Mucosa of descending colon (tissue), 3 donors: ENCODE measurements at regions not wholly inside any gene's neighbourhood (a gene's known extent, or its start where the extent isn't known, plus 50 kb on each side); places are given as distances from the start of the nearest gene placed in this dataset.

Experiments used
- ATAC-seq: fragments of 200-7000 bp; cut with Tn5 transposase; one replicate; pipeline ENCODE4 v1.9.1; 2020; ENCODE audit warnings: mild to moderate bottlenecking, moderate library complexity
- DNase-seq, 3 donors: peaks; one replicate each; pipeline ENCODE4 v3.0.0-alpha.2; 2020
- H3K36me3 ChIP-seq: fragments of 200-600 bp; one replicate; pipeline ENCODE4 v1.8.0; 2021; ENCODE audit warnings: low read depth, mild to moderate bottlenecking
- H3K4me1 ChIP-seq: fragments of 200-600 bp; one replicate; pipeline ENCODE4 v1.8.0; 2021; ENCODE audit warnings: low read depth, mild to moderate bottlenecking
- H3K4me3 ChIP-seq: fragments of 200-600 bp; one replicate; pipeline ENCODE4 v1.8.0; 2021; ENCODE audit warnings: mild to moderate bottlenecking
- H3K9me3 ChIP-seq: fragments of 200-600 bp; one replicate; pipeline ENCODE4 v1.8.0; 2021; ENCODE audit warnings: mild to moderate bottlenecking
- intact Hi-C, 2 donors: fragments of 100-400 bp; cut with DNase I in 1 of 2; cut with micrococcal nuclease in 1 of 2; formaldehyde crosslinking; loops; one replicate each; pipeline versions ENCODE4 v1.11.0 to v1.11.1; 2022; cut with DNase I, micrococcal nuclease
- TF ChIP-seq, protein P1 (sequence below): fragments of 200-600 bp; IDR thresholded peaks from one replicate; pipeline ENCODE4 v1.8.0; 2022; ENCODE audit warnings: antibody characterized with exemption, mild to moderate bottlenecking
- donor health status: DM: no; HTN: no; CAD: no; lungs with moderate emphysema.
- donor health status: DM: no; HTN: no; CAD: no.
- donor health status: DM: no; HTN: yes; CAD: no.

DNA sequence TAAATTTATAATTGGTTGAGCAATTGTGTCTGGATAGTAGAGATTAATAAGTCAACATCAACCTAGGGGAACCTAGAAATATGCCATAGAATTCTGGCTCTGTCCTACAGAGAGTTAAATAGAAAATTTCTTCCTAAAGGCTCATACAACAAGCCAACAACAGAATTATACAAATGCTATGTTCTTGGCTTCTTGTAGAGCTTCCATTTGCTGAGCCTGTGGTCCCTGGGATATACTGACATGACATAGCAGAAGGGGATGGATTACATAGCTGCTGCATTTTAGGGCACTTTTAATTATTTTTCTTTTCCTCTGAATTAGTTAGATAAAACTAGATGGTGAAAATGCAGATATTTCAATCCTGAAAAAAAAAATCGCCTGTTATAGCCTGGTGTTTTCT lies 95.5 kb upstream of the ST6GAL2 start:
- Histone ChIP-seq H3K4me1 (peaks cover 7% of the 10 kb centered on the region), H3K36me3 (no peaks in the 10 kb centered on the region), H3K9me3 (no peaks in the 10 kb centered on the region), H3K4me3 (no peak overlapping the region)
- intact Hi-C loops = no loop called here
- DNase-seq (no peak), ATAC-seq (no peak)
- TF ChIP-seq, protein P1, sequence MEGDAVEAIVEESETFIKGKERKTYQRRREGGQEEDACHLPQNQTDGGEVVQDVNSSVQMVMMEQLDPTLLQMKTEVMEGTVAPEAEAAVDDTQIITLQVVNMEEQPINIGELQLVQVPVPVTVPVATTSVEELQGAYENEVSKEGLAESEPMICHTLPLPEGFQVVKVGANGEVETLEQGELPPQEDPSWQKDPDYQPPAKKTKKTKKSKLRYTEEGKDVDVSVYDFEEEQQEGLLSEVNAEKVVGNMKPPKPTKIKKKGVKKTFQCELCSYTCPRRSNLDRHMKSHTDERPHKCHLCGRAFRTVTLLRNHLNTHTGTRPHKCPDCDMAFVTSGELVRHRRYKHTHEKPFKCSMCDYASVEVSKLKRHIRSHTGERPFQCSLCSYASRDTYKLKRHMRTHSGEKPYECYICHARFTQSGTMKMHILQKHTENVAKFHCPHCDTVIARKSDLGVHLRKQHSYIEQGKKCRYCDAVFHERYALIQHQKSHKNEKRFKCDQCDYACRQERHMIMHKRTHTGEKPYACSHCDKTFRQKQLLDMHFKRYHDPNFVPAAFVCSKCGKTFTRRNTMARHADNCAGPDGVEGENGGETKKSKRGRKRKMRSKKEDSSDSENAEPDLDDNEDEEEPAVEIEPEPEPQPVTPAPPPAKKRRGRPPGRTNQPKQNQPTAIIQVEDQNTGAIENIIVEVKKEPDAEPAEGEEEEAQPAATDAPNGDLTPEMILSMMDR = no peak

DNA sequence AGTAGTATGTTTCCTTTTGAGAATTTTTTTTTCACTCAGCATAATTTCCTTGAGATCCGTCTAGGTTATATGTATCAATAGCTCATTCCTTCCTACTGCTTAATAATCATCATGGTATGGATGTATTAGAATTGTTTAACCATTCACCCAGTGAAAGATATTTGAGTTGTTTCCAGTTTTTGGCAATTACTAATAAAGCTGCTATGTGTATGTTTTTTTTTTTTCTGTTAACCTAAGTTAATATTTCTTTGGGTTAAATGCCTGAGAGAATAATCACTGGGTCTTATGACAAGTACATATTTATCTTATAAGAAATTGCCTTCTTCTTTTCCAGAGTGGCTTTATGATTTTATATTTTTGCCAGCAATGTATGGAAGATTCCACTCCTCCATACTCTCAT lies 96.4 kb upstream of the ST6GAL2 start:
- DNase-seq (no peak), ATAC-seq (no peak)
- intact Hi-C loops = no loop called here
- Histone ChIP-seq H3K4me1 (peaks cover 7% of the 10 kb centered on the region), H3K9me3 (no peaks in the 10 kb centered on the region), H3K4me3 (no peak overlapping the region), H3K36me3 (no peaks in the 10 kb centered on the region)
- TF ChIP-seq, protein P1 = no peak

DNA sequence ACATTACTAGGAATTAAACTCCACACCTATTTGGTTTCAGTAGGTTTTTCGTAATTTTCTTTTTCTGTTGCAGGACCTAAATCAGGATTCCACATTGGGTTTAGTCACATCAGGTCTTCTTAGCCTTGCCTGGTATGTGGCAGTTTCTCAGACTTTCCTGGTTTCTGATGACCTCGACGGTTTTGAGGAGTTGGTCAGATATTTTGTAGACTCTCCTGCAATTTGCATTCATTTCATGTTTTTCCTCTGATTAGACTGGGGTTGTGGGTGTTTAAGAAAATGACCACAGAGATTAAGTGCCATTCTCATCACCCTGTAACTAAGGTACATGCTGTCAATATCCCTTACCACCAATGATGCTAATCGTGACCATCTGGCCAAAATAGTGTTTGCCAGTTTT lies 97.3 kb upstream of the ST6GAL2 start:
- Histone ChIP-seq H3K9me3 (no peaks in the 10 kb centered on the region), H3K36me3 (no peaks in the 10 kb centered on the region), H3K4me3 (no peak overlapping the region), H3K4me1 (no peaks in the 10 kb centered on the region)
- TF ChIP-seq, protein P1 = no peak
- ATAC-seq = no peak
- DNase-seq = no peak
- intact Hi-C loops = no loop called here

DNA sequence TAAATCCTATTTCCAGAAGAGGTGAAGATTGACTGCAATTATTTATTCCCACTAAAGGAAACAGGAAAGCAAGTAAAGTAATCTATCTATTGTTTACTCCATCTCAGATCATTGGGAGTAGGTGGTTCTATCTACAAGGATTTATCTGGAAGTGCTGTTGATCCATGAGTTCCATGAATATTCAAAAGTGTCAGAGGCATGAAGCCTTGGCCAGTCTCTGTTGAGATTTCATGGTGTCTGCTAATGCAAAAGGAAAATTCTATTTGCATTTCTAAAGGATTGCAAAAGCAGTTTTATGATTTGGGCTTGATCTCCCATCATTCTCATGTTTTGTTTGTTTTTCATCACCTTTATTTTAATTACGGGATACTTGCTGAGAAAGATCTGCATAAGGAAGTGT lies 102.4 kb upstream of the ST6GAL2 start:
- TF ChIP-seq, protein P1 = no peak
- H3K4me1 ChIP-seq = no peaks in the 10 kb centered on the region
- no peak overlapping the region for H3K4me3 ChIP-seq
- no peaks in the 10 kb centered on the region for H3K9me3 ChIP-seq
- no peak for DNase-seq
- ATAC-seq = no peak
- no peaks in the 10 kb centered on the region for H3K36me3 ChIP-seq
- intact Hi-C loops = no loop called here

DNA sequence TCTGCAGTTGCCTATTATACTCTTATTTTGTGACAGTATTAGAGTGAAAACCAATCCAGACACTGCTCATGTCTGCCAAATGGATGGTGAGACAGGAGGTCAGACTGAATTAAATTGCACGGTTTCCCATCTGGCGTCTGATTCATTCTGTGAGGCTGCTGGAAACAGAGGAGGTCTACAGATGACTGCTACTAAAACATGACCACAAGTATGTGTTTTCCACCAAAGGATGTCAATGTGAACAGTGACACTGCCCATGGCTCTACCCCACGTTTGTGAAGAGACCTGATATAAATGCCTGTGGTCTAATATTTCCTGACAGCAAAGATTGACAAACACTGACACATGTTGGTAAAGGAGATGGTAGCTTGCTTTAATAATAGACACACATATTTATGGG lies 104.3 kb upstream of the ST6GAL2 start:
- intact Hi-C loops = no loop called here
- H3K9me3 ChIP-seq = no peaks in the 10 kb centered on the region
- H3K4me3 ChIP-seq = no peak overlapping the region
- TF ChIP-seq, protein P1 = no peak
- DNase-seq (no peak), ATAC-seq (no peak)
- H3K4me1 ChIP-seq = no peaks in the 10 kb centered on the region
- no peaks in the 10 kb centered on the region for H3K36me3 ChIP-seq

DNA sequence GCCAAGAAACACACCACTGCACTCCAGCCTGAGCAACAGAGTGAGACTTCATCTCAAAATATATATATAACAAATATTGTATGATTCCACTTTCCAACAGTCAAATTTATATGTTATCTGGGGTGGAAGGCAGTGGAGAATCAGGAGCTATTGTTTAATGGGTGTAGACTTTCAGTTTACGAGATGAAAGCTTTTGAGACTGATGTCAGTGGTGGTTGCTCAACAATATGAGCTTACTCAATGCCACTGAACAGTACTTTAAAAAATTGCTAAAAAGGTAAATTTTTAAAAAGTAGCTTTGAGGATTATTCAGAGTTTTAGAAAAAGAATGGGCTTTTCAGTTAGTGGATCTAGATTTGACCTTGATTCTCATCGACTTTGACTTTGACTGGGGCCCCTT lies 105.9 kb upstream of the ST6GAL2 start:
- Histone ChIP-seq H3K9me3 (no peaks in the 10 kb centered on the region), H3K4me3 (no peak overlapping the region), H3K36me3 (no peaks in the 10 kb centered on the region), H3K4me1 (no peaks in the 10 kb centered on the region)
- TF ChIP-seq, protein P1 = no peak
- DNase-seq (no peak), ATAC-seq (no peak)
- intact Hi-C loops = no loop called here
